MM.1S (cell line): ENCODE measurements at regions not wholly inside any gene's neighbourhood (a gene's known extent, or its start where the extent isn't known, plus 50 kb on each side); places are given as distances from the start of the nearest gene placed in this dataset.
"Not testable (repeated sequence)": the region's sequence is repeated elsewhere in the genome, so short reads cannot be mapped to it uniquely, and the experiment has no call there.

Experiments
- CTCF ChIP-seq: fragments of 300-600 bp; sonication (generic); IDR thresholded peaks from 2 replicates; pipeline ENCODE4 v1.5.1; 2016; ENCODE audit warnings: antibody characterized with exemption, low read length, mixed read lengths
- EZH2 ChIP-seq: fragments of 300-600 bp; sonication (generic); optimal IDR thresholded peaks from 2 replicates; pipeline ENCODE3; 2017; ENCODE audit warnings: low read depth, mild to moderate bottlenecking, antibody characterized with exemption, low read length, mixed read lengths
- EZH2phosphoT487 ChIP-seq: fragments of 300-600 bp; sonication (generic); IDR thresholded peaks from 2 replicates; pipeline ENCODE4 v1.6.1; 2018; ENCODE audit warnings: antibody characterized with exemption, low read length

GRCh38 chr2:215721515-215721914 lies 285.6 kb upstream of the FN1 start:
- not testable (repeated sequence) for TF ChIP-seq CTCF, EZH2, EZH2phosphoT487
